H1 (cell line): ENCODE measurements at regions not wholly inside any gene's neighbourhood (a gene's known extent, or its start where the extent isn't known, plus 50 kb on each side); places are given as distances from the start of the nearest gene placed in this dataset.

ENCODE experiments used
- ASH2L ChIP-seq: fragments of 200-600, 300-600 bp; sonication (generic); IDR thresholded peaks from one replicate; pipeline ENCODE4 v1.7.1; 2017; ENCODE audit warnings: low read length
- BCL11A ChIP-seq, 2 experiments: IDR thresholded peaks; one replicate each; pipeline ENCODE4 v1.6.1; 2011; ENCODE audit warnings: low read depth in 2 of 2, low read length in 2 of 2, mild to moderate bottlenecking in 2 of 2
- BRCA1 ChIP-seq: IDR thresholded peaks from 2 replicates; pipeline ENCODE4 v1.6.1; 2012; ENCODE audit warnings: low read depth, low read length, improper control_type of control experiment
- GTF2F1 ChIP-seq: IDR thresholded peaks from 2 replicates; pipeline ENCODE4 v1.6.1; 2012; ENCODE audit warnings: low read depth, low read length, improper control_type of control experiment, borderline replicate concordance
- HDAC2 ChIP-seq, 2 experiments: fragments of 300-600 bp in 1 of 2; sonication (generic) in 1 of 2; IDR thresholded peaks; 2 replicates each; pipeline ENCODE4 v1.6.1; 2011 to 2012; ENCODE audit warnings: low read depth in 2 of 2, low read length in 2 of 2, mild to moderate bottlenecking in 2 of 2, moderate library complexity in 2 of 2, borderline replicate concordance in 1 of 2, inconsistent platforms in 1 of 2
- KDM4A ChIP-seq: IDR thresholded peaks from one replicate; pipeline ENCODE4 v1.7.1; 2012; ENCODE audit warnings: low read depth, mild to moderate bottlenecking, moderate library complexity, low read length, inconsistent platforms; ENCODE audit not compliant: severe bottlenecking
- SIX5 ChIP-seq: IDR thresholded peaks from 2 replicates; pipeline ENCODE4 v1.6.1; 2011; ENCODE audit warnings: mild to moderate bottlenecking, low read depth, low read length
- SP4 ChIP-seq: IDR thresholded peaks from 2 replicates; pipeline ENCODE4 v1.6.1; 2012; ENCODE audit warnings: low read length, inconsistent platforms
- SRF ChIP-seq: IDR thresholded peaks from 2 replicates; pipeline ENCODE4 v1.6.1; 2011; ENCODE audit warnings: mild to moderate bottlenecking, low read depth, low read length, moderate library complexity
- YY1 ChIP-seq: IDR thresholded peaks from 2 replicates; pipeline ENCODE4 v1.6.1; 2011; ENCODE audit warnings: low read depth, mild to moderate bottlenecking, low read length
- ZNF274 ChIP-seq: IDR thresholded peaks from 2 replicates; pipeline ENCODE4 v1.7.0; 2012; ENCODE audit warnings: low read length, borderline replicate concordance; ENCODE audit errors: extremely low read depth
- TF ChIP-seq, protein P1 (sequence below): fragments of 300-600 bp; sonication (generic); IDR thresholded peaks from 2 replicates; pipeline ENCODE4 v1.7.1; 2012; ENCODE audit warnings: low read length, moderate library complexity, mild to moderate bottlenecking, inconsistent platforms; ENCODE audit not compliant: insufficient replicate concordance

GRCh38 chr7:18202315-18203045 is 174.8 kb upstream of the PRPS1L1 start (continued):
- TF ChIP-seq, protein P1, sequence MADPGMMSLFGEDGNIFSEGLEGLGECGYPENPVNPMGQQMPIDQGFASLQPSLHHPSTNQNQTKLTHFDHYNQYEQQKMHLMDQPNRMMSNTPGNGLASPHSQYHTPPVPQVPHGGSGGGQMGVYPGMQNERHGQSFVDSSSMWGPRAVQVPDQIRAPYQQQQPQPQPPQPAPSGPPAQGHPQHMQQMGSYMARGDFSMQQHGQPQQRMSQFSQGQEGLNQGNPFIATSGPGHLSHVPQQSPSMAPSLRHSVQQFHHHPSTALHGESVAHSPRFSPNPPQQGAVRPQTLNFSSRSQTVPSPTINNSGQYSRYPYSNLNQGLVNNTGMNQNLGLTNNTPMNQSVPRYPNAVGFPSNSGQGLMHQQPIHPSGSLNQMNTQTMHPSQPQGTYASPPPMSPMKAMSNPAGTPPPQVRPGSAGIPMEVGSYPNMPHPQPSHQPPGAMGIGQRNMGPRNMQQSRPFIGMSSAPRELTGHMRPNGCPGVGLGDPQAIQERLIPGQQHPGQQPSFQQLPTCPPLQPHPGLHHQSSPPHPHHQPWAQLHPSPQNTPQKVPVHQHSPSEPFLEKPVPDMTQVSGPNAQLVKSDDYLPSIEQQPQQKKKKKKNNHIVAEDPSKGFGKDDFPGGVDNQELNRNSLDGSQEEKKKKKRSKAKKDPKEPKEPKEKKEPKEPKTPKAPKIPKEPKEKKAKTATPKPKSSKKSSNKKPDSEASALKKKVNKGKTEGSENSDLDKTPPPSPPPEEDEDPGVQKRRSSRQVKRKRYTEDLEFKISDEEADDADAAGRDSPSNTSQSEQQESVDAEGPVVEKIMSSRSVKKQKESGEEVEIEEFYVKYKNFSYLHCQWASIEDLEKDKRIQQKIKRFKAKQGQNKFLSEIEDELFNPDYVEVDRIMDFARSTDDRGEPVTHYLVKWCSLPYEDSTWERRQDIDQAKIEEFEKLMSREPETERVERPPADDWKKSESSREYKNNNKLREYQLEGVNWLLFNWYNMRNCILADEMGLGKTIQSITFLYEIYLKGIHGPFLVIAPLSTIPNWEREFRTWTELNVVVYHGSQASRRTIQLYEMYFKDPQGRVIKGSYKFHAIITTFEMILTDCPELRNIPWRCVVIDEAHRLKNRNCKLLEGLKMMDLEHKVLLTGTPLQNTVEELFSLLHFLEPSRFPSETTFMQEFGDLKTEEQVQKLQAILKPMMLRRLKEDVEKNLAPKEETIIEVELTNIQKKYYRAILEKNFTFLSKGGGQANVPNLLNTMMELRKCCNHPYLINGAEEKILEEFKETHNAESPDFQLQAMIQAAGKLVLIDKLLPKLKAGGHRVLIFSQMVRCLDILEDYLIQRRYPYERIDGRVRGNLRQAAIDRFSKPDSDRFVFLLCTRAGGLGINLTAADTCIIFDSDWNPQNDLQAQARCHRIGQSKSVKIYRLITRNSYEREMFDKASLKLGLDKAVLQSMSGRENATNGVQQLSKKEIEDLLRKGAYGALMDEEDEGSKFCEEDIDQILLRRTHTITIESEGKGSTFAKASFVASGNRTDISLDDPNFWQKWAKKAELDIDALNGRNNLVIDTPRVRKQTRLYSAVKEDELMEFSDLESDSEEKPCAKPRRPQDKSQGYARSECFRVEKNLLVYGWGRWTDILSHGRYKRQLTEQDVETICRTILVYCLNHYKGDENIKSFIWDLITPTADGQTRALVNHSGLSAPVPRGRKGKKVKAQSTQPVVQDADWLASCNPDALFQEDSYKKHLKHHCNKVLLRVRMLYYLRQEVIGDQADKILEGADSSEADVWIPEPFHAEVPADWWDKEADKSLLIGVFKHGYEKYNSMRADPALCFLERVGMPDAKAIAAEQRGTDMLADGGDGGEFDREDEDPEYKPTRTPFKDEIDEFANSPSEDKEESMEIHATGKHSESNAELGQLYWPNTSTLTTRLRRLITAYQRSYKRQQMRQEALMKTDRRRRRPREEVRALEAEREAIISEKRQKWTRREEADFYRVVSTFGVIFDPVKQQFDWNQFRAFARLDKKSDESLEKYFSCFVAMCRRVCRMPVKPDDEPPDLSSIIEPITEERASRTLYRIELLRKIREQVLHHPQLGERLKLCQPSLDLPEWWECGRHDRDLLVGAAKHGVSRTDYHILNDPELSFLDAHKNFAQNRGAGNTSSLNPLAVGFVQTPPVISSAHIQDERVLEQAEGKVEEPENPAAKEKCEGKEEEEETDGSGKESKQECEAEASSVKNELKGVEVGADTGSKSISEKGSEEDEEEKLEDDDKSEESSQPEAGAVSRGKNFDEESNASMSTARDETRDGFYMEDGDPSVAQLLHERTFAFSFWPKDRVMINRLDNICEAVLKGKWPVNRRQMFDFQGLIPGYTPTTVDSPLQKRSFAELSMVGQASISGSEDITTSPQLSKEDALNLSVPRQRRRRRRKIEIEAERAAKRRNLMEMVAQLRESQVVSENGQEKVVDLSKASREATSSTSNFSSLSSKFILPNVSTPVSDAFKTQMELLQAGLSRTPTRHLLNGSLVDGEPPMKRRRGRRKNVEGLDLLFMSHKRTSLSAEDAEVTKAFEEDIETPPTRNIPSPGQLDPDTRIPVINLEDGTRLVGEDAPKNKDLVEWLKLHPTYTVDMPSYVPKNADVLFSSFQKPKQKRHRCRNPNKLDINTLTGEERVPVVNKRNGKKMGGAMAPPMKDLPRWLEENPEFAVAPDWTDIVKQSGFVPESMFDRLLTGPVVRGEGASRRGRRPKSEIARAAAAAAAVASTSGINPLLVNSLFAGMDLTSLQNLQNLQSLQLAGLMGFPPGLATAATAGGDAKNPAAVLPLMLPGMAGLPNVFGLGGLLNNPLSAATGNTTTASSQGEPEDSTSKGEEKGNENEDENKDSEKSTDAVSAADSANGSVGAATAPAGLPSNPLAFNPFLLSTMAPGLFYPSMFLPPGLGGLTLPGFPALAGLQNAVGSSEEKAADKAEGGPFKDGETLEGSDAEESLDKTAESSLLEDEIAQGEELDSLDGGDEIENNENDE: no peak
- TF ChIP-seq SIX5: no peak
- no peak for TF ChIP-seq YY1
- no peak for TF ChIP-seq BRCA1
- TF ChIP-seq SP4: no peak
- TF ChIP-seq ZNF274: no peak
- no peak for TF ChIP-seq KDM4A
- no peak for TF ChIP-seq ASH2L
- TF ChIP-seq HDAC2 (IDR thresholded peaks at IDR 0.05; ENCODE audit: borderline replicate concordance in 1 of 2, low read depth in 2 of 2, low read length in 2 of 2): no peak
- no peak for TF ChIP-seq BCL11A (IDR thresholded peaks at IDR 0.05; ENCODE audit: low read depth in 2 of 2, low read length in 2 of 2)
- TF ChIP-seq GTF2F1: no peak
- no peak for TF ChIP-seq SRF
